ENCODE measurements at regions not wholly inside any gene's neighbourhood (a gene's known extent, or its start where the extent isn't known, plus 50 kb on each side); places are given as distances from the start of the nearest gene placed in this dataset.

DNA sequence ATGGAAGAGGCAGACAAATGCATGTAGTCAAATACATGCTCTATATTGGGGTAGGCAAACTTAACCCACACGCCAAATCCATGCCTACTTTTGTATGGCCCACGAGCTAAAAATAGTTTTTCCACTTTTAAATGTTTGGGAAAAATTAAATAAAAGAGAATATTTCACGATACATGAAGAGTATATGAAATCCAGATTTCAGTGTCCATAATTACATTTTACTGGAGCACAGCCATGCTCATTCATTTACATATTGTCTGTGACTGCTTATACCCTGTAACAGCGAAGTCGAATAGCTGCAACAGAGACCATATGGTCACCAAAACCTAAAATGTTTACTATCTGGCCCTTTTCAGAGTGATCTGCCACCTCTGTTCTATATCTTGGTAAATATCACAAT is 257.4 kb upstream of the NOCT start:
- TF ChIP-seq, protein P1, sequence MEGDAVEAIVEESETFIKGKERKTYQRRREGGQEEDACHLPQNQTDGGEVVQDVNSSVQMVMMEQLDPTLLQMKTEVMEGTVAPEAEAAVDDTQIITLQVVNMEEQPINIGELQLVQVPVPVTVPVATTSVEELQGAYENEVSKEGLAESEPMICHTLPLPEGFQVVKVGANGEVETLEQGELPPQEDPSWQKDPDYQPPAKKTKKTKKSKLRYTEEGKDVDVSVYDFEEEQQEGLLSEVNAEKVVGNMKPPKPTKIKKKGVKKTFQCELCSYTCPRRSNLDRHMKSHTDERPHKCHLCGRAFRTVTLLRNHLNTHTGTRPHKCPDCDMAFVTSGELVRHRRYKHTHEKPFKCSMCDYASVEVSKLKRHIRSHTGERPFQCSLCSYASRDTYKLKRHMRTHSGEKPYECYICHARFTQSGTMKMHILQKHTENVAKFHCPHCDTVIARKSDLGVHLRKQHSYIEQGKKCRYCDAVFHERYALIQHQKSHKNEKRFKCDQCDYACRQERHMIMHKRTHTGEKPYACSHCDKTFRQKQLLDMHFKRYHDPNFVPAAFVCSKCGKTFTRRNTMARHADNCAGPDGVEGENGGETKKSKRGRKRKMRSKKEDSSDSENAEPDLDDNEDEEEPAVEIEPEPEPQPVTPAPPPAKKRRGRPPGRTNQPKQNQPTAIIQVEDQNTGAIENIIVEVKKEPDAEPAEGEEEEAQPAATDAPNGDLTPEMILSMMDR (IDR thresholded peaks at IDR 0.05): no peak
- TF ChIP-seq EP300 (IDR thresholded peaks at IDR 0.05): no peak
